ENCODE measurements at regions not wholly inside any gene's neighbourhood (a gene's known extent, or its start where the extent isn't known, plus 50 kb on each side); places are given as distances from the start of the nearest gene placed in this dataset.

DNA sequence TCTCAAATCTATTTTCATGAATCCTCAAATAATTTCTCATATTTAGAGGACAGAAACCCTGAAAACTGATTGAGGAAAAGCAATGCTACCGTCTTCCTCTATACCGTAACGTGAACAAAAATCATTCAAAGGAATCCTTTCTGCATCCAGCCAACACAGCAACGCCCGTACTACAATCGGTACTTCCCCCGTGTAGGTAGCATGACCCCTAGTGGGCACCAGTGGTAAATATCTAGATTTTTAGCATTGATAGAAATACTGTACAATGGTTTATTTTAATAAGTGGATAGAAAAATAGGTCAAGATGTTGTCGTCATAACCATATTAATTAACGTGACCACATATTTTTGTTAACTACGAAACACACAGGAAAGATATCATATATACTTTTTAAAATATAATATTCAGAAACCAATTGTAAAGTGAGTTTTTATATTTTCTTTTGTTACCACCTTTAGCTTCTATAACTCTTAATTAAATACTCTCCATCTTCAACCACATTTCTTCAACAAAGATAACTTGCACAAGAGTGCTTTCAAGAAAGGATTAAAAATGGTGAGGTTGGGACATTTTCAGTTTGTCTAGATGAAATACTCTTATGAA is 194.1 kb downstream of the SS18 start:
- TF ChIP-seq GATA2 (IDR thresholded peaks at IDR 0.05; ENCODE audit: low read depth, low read length) (0 out of 2 replicates have a peak, but pooled peaks have one; percentile 27), GATA3 (IDR thresholded peaks at IDR 0.05; ENCODE audit: low read depth, low read length) (peak; percentile 32; the same call in 1 of the 2 replicates)

DNA sequence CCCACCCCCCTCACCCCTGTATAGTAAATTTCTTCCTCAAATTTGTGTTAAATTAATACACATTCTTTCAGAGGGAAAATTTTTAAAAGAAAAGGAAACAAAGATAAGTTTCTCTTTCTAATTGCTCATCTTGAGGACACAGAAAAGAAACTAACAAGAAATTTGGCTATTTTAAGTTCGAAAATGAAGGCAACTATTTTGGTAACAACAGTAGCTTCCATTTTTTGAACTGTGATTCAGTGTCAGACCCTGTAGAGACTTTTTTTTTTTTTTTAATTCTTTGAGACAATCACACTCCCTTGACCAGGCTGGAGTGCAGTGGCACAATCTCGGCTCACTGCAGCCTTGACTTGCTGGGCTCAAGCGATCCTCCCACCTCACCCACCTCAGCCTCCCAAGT is 194.9 kb downstream of the SS18 start:
- TF ChIP-seq GATA3 (IDR thresholded peaks at IDR 0.05; ENCODE audit: low read depth, low read length) (no peak), GATA2 (IDR thresholded peaks at IDR 0.05; ENCODE audit: low read depth, low read length) (no peak)

DNA sequence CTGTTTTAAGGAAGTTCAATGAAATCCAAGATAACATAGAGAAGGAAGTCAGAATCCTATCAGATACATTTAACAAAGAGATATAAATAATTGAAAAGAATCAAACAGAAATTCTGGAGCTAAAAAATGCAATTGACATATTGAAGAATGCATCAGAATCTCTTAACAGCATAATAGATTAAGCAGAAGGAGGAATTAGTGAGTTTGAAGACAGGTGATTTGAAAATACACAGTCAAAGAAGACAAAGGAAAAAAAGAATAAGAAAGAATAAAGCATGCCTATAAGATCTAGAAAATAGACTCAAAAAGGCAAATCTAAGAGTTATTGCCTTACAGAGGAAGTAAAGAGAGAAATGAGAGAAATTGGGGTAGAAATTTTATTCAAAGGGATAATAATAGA is 204.1 kb downstream of the SS18 start:
- TF ChIP-seq GATA2 (IDR thresholded peaks at IDR 0.05; ENCODE audit: low read depth, low read length): no peak
- TF ChIP-seq GATA3 (IDR thresholded peaks at IDR 0.05; ENCODE audit: low read depth, low read length): no peak

DNA sequence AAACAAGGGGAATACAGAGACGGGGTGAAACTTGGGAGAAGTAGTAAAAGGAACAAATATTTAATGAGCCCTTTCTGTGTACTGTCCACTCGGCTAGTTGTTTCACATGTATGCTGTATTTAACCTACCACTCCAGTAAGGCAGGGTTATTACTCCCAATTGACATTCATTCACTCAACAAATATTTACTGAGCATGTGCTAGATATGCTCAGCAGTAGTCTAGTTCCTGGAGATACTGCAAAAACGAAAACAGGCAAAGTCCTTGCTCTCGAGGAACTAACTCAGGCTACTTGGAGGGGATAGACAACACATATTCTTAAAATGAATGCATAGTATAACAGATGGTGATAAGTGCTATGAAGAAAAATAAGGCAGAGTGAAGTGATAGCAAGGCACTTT is 207.3 kb downstream of the SS18 start:
- no peak for TF ChIP-seq GATA3 (IDR thresholded peaks at IDR 0.05; ENCODE audit: low read depth, low read length)
- no peak for TF ChIP-seq GATA2 (IDR thresholded peaks at IDR 0.05; ENCODE audit: low read depth, low read length)

GRCh38 chr18:25881149-25881548 is 209.3 kb downstream of the SS18 start:
- TF ChIP-seq GATA3 (IDR thresholded peaks at IDR 0.05; ENCODE audit: low read depth, low read length) (no peak), GATA2 (IDR thresholded peaks at IDR 0.05; ENCODE audit: low read depth, low read length) (no peak)

DNA sequence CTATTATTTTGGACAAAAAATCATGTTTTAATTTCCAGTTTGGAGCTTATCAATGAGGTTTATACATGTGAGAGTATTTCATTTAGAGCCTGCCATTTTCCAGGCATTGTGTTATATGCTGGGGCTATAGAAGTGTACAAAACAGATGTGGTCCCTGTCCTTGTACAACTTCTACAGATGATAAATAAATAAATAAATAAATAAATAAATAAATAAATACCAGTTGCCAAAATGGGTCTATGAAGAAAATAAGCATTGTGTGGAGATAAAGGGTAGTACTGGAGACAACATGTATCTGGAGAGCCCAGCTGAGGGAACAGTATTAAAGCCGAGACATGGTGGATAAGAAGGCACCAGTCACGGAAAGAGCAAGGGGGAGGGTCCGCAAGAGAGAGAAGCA is 210.0 kb downstream of the SS18 start:
- TF ChIP-seq GATA2 (IDR thresholded peaks at IDR 0.05; ENCODE audit: low read depth, low read length) (no peak), GATA3 (IDR thresholded peaks at IDR 0.05; ENCODE audit: low read depth, low read length) (no peak)

- no peak for TF ChIP-seq GATA3 (IDR thresholded peaks at IDR 0.05; ENCODE audit: low read depth, low read length)
- TF ChIP-seq GATA2 (IDR thresholded peaks at IDR 0.05; ENCODE audit: low read depth, low read length): no peak
Measured at GRCh38 chr18:25876330-25876948, 214.0 kb downstream of the SS18 start.

- no peak for TF ChIP-seq GATA3 (IDR thresholded peaks at IDR 0.05; ENCODE audit: low read depth, low read length)
- TF ChIP-seq GATA2 (IDR thresholded peaks at IDR 0.05; ENCODE audit: low read depth, low read length): no peak
Measured at GRCh38 chr18:25875551-25876240, 214.7 kb downstream of the SS18 start.

- TF ChIP-seq GATA3 (IDR thresholded peaks at IDR 0.05; ENCODE audit: low read depth, low read length) (no peak), GATA2 (IDR thresholded peaks at IDR 0.05; ENCODE audit: low read depth, low read length) (no peak)
Measured at GRCh38 chr18:25873833-25874232, 216.6 kb downstream of the SS18 start.

- TF ChIP-seq GATA3 (IDR thresholded peaks at IDR 0.05; ENCODE audit: low read depth, low read length) (no peak), GATA2 (IDR thresholded peaks at IDR 0.05; ENCODE audit: low read depth, low read length) (no peak)
Measured at GRCh38 chr18:25866331-25866730, 224.1 kb downstream of the SS18 start.

GRCh38 chr18:25862881-25863600 is 227.4 kb downstream of the SS18 start:
- TF ChIP-seq GATA3 (IDR thresholded peaks at IDR 0.05; ENCODE audit: low read depth, low read length): no peak
- TF ChIP-seq GATA2 (IDR thresholded peaks at IDR 0.05; ENCODE audit: low read depth, low read length): no peak

- no peak for TF ChIP-seq GATA2 (IDR thresholded peaks at IDR 0.05; ENCODE audit: low read depth, low read length)
- no peak for TF ChIP-seq GATA3 (IDR thresholded peaks at IDR 0.05; ENCODE audit: low read depth, low read length)
Measured at GRCh38 chr18:25853691-25854433, 236.6 kb downstream of the SS18 start.

DNA sequence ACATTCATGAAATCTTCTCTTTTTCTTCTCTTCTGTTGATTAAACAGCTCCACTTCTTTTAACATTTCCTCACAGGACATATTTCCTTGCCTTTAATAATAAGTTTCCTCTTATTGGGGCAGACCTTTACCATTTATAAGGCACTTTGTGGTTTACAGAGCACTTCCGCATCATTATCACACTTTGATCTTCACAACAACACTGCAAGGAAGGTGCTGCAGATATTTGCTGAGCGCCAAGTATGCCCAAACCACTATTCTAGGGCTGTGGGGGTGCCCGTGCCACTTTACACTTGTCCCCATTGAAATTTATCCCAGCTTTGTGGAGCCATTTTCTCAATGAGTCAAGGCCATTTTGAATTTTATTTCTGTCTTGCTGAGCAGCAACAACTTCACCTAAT is 246.6 kb downstream of the SS18 start:
- TF ChIP-seq GATA3 (IDR thresholded peaks at IDR 0.05; ENCODE audit: low read depth, low read length) (no peak), GATA2 (IDR thresholded peaks at IDR 0.05; ENCODE audit: low read depth, low read length) (no peak)

- no peak for TF ChIP-seq GATA3 (IDR thresholded peaks at IDR 0.05; ENCODE audit: low read depth, low read length)
- TF ChIP-seq GATA2 (IDR thresholded peaks at IDR 0.05; ENCODE audit: low read depth, low read length): no peak
Measured at GRCh38 chr18:25842665-25843064, 247.7 kb downstream of the SS18 start.

Measured in SH-SY5Y (cell line).